GM18870 (cell line): ENCODE measurements at regions not wholly inside any gene's neighbourhood (a gene's known extent, or its start where the extent isn't known, plus 50 kb on each side); places are given as distances from the start of the nearest gene placed in this dataset.
"Not testable (repeated sequence)": the region's sequence is repeated elsewhere in the genome, so short reads cannot be mapped to it uniquely, and the experiment has no call there.

Source experiments
- ATAC-seq: cut with Tn5 transposase; IDR thresholded peaks from one replicate; pipeline ENCODE4 v1.9.1; 2021; ENCODE audit warnings: moderate library complexity; ENCODE audit not compliant: unreplicated experiment

DNA sequence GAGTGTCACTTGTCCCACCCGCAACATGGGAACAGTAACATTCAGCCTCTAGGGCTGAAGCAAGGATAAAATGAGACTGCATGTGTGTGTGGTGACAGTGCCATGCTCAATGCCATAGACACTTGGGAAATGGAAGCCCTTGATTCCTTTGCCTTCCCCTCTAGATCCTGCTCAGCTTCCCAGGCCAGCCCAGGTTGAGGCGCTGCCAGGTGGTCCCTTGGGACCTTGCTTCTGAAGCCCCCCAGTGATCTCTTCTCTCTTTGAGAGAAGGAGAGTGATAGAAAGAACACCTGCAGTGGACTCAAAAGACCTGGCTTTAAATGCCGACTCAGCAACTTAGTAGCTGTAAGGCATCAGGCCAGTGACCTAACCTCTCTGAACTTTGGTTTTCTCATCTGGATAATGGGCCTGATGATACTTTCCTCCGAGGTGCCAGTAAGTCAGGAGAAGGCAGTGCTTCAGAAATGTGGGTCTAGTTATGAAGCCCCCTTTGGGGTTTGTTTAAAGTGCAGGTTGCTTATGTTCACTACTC, 144.5 kb downstream of the RPLP1 start:
- ATAC-seq, result no peak

DNA sequence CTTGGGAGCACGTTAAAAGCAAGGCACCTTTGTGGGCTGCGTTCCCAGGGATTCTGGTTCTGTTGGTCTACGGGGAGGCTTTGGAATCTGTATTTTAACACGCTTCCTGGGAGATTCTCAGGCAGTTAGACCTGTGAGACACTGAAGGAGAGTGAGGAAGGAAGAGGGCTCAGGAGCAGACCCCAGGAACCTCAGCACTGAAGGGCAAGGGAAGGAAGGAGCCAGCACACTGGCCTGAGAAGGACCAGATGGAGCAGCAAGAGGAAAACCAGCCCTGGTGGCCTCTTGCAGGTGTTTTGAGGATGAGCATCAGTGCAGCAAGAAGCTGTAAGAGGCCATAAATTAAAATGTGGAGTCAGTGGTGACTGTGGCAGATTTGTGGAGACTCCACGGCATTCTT, 146.7 kb downstream of the RPLP1 start:
- no peak for ATAC-seq

DNA sequence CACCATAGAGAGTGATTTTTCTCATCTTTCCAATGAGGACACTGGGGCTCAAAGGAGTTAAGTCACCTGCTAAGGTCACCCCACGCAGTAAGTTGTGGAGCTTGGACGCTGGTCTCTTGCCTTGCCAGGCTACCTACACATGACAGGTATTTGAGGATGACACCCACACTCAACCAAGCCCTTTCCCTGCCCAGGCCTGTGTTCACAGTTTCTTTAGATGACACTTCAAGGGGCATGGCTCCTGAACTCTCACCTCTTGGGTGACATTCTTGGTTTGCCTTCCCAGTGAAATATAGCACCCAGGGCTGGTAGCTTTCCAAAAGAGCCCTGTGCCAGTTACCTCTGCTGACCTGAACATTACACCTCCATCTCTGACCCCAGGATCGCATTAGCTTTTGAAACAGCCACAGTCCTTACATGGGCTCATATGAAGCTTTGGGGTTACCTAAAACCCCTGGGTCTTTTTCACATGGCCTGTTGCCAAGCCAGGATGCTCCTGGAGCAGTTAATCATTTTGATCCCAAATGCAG, 148.0 kb downstream of the RPLP1 start:
- ATAC-seq, result no peak

DNA sequence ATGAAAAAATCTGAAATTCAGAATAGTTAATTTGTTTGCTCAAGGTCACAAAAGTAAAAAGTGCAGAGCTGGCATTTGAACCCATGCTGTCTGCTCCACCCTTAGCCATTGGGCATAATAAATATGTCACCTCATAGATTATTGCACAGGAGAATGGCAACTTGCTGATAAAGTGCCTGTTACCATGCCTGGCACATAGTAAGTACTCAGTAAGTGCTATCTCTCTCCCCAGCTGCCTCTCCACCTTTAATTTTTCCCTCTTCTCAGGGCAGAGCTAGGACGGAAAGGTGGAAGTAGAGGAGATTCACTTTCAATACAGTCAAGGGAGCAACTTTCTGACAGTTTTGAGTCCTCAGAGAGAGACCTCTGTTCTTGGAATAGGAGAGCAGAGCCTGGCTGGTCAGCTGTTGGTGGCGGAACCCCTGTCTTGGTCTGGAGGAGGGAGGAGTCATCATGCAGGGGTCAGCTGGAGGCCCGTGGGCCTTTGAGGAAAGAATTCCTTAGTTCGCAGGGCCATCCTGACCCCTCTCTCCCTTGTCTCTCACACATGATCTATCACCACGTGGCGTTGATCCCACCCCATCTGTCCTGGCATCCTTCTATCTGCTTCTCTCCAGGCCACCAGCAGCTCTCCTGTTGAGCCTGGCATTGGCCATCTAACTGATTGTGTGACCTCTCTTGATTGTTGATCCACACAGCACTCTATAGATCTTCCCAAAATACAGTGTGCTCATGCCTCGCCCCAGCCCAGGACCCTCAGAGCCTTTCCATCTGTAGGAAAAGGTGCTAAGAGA, 149.3 kb downstream of the RPLP1 start:
- no peak for ATAC-seq

DNA sequence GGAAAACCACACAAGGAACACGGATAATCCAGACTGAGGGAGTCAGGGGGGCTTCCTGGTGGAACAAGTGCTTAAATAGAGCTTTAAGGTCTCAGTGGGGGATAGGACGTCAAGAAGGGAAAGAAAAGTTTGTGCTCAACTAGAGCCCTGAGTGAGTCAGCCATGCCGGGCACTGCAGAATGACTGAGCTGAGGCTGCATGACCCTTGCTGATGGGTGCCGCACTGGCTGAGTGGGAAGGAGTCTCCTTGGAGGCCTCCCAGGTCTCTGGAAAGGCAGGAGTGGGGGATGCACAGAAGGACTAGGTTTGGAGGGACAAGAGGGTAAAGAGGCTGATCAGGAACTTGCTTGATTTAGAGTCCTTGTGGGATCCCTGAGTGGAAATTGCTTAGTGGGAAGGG, 150.3 kb downstream of the RPLP1 start:
- ATAC-seq, result no peak

DNA sequence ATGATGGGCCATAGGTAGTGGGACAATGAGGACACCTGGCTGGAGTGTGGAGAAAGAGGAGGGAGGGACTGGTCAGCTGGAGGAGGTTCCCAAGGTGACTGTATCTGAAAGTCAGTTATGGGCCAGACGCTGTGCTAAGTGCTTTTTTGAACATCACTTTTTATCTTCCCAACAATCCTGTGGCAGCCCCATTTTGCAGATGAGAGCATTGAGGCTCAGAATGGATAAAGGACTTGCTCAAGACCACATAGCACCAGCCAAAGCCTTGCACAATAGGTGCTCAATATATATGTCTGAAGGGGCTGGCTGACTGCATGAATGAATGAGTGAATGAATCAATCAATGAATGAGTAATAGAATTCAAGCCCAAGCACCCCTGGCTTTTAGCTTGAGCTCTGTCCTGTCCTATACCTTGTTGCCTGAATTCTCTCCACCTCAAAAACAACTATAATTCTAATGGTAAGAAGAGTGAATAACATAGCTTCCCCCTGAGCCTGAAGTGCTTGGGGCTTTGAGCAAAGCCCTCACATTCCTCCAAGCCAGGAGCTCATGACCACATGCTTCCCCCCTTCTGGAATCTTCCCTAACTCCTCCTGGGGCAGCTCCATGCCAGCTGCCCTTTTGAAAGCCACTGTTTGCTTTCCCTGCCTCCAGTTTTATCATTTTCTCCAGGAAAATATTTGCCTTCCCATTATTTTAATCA, 150.9 kb downstream of the RPLP1 start:
- no peak for ATAC-seq

DNA sequence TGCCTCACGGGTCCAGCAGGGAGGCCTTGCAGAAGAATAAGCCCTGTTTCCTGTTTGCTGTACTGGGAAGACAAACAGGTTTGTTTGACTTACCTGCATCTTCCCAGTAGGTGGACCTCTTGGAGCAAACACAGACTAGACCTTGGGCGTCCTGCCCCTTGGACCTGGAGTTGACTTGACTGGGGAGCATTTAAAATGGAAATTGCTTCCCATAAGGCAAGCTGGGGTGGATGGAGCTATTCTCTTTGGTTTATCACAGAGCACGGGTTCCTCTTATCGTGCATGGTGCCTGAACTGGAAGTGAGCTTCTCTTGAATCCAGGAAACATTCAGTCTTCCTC, 151.4 kb downstream of the RPLP1 start:
- no peak for ATAC-seq

DNA sequence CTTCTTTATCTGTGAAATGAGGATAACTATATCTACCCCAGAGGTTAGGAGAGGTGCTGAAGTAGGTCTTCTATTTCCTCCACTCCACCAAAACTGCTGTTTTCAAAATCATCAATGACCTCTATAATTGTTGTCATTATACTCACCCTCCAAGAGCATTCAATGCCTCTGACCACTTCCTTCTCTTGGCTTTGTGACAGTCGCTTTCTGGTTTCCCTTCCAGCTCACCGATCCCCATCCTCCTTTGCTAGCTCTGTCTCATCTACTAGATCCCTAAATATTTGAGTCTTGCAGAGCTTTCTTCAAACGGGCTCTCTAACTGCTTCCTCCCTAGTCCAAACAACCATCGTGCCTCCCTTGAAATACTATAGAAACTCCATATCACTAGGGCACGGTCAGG, 153.5 kb downstream of the RPLP1 start:
- no peak for ATAC-seq

DNA sequence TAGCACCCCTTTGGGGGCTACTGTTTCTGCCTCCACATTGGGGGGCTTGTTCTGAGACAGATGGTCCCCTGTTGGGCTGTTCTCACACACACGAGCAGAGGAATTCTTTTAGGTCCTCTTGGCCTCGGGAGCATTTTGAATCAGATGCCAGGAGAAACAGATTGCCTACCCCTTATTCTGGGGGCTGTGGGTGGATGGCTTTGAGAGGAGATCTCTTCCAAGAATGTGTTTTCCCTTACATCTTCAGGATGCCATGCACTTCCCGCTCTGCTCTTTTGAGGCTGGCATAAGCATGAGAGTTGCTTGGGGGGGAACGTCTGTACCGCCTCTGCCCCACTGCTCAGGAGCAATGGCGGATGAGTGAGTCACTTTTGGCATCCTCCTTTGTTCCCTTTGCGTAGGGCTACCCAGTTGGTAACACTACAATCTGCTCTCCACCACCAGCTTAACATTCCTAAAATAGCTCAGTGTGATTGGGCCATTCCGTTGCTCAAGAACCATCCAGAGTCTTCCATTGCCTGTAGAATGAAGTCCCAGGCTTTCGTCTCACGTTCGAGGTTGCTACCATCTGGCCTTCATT, 154.4 kb downstream of the RPLP1 start:
- ATAC-seq, result no peak

DNA sequence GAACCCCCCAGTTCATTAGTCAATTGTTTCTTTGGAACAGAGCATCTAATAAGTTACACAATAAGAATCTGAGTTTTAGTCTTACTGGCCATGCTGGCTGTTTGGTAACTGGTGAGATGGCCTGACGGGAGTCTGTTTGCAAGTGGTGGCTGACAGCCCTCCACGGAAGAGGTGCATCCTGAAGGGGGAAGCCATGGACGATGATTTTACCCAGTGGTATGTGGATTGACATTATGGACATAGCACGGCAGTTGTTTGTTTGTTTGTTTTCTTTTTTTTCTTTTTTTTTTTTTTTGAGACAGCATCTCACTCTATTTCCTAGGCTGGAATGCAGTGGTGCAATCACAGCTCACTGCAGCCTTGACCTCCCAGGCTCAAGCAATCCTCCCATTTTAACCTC, 156.0 kb downstream of the RPLP1 start:
- ATAC-seq, result no peak

DNA sequence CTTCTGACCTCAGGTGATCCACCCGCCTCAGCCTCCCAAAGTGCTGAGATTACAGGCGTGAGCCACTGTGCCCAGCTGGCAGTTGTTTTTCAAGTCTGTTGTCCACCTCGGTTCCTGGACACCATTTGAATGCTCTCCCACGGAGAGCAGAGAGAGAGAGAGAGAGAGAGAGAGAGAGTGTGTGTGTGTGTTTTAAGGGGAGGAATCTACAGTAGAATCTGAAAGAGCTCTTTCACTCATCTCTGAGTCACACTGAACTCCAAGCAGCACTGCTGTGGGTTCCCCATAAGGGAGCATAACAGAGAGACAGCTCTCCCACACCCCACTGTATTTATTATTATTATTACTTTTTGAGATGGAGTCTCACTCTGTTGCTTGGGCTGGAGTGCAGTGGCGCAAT, 156.6 kb downstream of the RPLP1 start:
- no peak for ATAC-seq

DNA sequence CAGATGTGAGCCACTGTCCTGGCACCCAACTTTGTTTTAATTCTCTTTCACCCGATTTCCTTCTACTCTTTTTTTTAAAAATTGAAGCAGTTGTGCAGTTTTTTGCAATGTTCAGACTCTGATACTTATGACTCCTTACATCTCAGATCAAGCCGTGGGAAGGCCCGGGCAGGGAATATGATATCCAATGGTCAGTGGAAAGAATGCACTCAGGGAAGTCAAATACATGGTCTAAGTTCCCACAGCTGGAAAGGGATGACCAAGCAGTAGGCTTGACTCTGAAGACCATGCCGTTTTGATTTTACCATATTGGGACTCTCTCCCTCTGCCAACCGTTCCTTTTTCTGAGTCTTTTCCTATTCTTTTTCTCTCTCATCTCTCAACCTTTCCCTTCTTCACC, 157.2 kb downstream of the RPLP1 start:
- no peak for ATAC-seq

DNA sequence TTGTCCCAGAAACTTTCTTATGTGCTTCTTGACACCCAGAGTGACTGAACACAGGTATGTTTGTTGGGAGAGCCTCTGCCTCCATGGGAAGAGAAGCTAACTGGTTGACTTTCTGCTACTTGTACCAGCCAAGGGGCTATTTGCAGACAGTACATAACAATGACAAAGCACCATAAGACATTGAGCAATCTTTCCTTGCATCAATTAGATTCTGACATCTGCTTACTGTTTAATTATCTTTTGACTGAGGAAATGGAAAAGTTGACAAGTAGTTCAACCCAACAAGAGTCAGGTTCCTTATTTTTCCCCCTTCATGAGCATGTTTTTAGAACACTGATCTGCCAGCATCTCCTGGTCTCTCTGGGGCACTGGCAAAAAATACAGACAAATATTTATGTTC, 157.7 kb downstream of the RPLP1 start:
- ATAC-seq, result no peak

DNA sequence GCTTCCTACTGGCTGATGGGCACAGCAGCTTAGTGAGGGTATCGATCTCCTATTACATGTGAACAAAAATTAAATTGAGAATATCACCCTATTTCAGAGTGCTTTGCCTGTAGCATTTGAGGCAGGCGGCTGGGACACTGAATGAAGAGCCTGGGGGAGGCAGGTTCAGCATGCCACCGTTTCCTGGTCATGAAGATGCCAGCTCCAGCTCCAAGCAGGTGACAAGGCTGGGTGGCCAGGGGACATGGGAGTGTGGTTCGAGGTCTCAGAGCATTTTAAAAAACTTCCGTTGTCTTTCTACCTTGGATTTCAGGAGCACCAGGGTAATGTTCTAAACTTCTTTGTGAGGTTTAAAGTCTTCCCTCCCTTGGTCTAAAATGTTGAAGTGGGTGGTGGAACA, 158.2 kb downstream of the RPLP1 start:
- no peak for ATAC-seq

DNA sequence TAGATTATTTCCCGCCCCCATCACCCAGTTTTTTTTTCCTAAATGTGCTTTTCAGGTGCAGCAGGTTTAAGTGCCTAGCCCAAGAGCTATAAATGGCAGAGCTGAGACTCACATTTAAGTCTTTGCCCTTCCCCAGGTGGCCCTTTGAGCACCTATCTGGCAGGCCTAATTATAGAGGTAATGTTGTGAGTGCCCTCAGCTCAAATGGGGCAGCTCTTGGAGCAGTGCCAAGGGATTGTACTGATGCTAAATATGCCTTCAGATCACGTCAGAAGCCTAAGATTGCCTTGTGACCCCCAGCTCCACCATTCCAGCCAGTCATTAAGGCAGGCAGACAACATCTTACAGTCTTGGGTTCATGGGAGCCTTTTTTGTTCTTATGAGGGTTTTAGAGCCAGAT, 159.5 kb downstream of the RPLP1 start:
- ATAC-seq, result no peak

DNA sequence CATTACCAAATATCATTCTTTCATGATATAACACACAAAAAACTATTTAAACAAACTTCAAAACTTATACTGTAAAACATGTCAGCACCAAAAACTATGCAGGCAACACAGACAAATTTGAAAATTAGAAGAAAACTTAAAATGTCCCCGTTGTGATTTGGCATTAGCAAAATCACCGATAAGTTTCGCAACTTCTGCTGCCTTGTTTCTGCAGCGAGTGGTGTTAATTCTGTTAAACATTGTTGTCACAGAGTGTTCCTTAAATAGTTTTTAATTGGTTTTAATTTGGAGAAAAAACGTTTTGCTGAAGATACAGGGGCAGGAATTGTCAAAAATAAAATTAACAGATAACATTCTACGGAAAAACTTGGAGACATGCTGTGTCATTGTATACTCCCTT, 160.6 kb downstream of the RPLP1 start:
- no peak for ATAC-seq

DNA sequence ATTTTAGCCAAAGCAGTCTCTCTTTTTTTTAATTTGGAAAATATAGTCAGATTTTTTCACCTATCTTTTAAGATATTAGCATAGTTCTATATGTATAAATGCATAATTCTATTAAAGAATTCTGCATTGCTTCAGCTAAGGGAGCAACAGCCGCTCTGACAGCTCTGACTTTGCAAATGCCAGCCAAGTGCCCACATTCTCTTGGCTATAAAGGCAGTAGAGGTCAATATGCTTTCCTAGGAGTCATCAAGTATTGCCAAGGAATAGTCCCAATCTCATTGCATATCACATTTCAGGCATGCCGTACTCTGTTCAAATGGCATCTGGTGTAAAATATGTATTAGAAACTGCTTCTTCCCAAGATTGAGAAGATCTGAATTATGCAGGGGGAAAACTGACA, 161.4 kb downstream of the RPLP1 start:
- ATAC-seq, result no peak

DNA sequence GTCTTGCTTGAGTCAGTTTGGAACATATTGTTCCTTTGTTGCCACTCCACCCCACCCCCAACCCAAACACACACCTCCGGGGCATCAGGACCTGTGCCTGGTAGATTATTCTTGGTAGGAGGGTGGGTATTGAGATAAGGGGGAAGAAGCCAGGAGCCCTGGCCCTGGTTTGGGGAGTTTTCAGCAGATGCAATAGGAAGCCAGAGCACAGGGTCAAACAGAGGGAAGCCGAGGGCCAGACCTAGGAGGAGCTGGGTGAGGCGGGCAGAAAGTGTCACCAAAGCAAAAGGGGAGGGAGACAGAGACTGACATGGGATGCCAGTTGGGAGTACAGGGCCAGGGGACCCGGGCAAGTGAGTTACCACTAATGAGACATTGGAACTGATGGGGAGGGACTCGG, 163.1 kb downstream of the RPLP1 start:
- no peak for ATAC-seq

DNA sequence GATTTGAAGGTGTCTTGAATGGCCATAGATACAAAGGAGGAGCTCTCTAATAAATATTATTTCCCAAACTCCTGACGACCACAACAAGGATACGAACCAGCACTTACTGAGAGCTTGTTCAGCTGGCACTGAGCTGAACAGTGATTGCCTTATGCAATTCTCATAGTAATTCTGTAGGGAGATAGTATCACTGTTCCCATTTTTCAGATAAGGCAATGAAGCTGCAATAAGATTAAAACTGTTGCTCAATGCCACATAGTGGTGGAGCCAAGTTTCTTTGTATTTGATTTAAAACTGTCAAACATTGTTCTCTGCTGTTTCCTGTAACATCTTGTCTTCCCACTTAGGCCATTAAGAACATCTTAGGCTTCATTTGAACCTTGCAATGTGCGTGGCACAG, 163.9 kb downstream of the RPLP1 start:
- ATAC-seq, result no peak

DNA sequence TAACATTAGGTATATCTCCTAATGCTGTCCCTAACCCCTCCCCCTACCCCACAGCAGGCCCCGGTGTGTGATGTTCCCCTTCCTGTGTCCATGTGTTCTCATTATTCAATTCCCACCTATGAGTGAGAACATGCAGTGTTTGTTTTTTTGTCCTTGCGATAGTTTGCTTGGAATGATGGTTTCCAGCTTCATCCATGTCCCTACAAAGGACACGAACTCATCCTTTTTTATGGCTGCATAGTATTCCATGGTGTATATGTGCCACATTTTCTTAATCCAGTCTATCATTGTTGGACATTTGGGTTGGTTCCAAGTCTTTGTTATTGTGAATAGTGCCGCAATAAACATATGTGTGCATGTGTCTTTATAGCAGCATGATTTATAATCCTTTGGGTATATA, 164.5 kb downstream of the RPLP1 start:
- ATAC-seq, result not testable (repeated sequence)

DNA sequence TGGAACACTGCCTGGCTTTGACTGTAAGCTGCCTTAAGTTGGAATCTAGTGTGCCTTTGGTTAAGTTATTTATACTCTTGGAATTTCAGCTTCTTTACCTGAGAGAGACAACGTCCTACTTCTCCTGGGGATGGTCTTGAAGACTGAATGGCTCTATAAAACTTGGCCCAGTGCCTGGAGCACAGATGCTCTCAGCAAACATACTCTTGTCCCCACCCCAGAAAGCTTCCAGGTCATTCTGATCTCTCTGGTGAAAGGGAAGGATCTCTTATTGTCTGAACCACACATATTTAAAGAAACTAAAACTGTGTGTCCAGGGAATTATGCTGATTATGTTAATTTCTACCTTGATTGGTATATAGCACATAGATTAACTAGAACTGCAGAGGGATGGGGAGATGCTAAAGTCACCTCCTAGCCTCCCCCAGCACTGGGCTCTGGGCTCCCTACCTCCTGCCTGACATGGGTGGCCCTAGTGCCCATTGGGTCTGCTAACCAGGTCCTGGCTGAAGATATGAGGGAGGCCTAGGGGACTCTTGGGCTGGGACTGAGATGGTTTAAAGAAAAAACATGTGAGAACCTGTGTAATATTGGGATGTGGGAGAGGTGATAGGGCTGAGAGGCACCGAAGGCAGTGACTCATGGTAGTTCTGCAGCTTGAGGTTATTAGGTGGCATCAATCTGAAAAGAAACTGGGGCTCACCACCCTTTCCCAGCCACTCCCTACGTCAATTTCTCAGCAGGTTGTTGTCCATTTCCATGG, 171.0 kb downstream of the RPLP1 start:
- ATAC-seq, result no peak
